ENCODE measurements at regions not wholly inside any gene's neighbourhood (a gene's known extent, or its start where the extent isn't known, plus 50 kb on each side); places are given as distances from the start of the nearest gene placed in this dataset.

DNA sequence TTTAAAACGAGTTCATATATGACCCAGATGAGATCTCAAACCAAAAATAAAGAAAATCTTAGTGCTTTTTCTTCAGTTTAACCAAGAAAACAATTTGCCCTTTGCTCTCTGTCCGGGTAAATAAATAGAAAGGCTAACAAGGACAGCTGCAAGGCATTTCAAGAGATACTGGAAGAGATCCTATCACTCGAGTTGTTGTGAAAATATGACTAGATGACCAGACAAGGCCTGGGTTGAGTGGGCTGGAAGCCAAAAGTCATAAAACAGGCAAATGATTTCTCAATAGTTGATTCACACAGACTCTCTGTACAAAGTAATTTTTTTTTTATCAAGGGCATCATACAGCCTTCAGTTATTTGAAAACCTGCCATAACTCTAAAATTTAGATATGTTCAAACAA, 55.9 kb upstream of the AVPR1A start:
- no peak overlapping the region for H3K27ac ChIP-seq (ENCODE audit: low read depth in 1 of 2, low read length in 2 of 2)
- Mint-ChIP-seq H3K27me3 (no peaks in the 10 kb centered on the region), H3K4me1 (ENCODE audit: low read depth) (no peaks in the 10 kb centered on the region), H3K27ac (no peak overlapping the region), H3K36me3 (ENCODE audit: low read depth) (no peaks in the 10 kb centered on the region), H3K9me3 (peaks cover 2% of the 10 kb centered on the region), H3K4me3 (no peak overlapping the region)
- ChIA-PET CTCF (no interaction called here), POLR2A (no interaction called here)
- ATAC-seq (ENCODE audit: poor library complexity), result no peak
- no peaks in the 10 kb centered on the region for H3K4me1 ChIP-seq (ENCODE audit: insufficient read depth, low read length)
- H3K27me3 ChIP-seq (ENCODE audit: control insufficient read depth in 1 of 2, insufficient read depth in 2 of 2, low read length in 2 of 2), result no peaks in the 10 kb centered on the region
- DNase-seq, result no peak
- H3K9me3 ChIP-seq (ENCODE audit: control insufficient read depth in 1 of 2, insufficient read depth in 1 of 2, low read length in 2 of 2), result no peaks in the 10 kb centered on the region
- intact Hi-C loops (cut with DNase I, micrococcal nuclease), result no loop called here
- H3K36me3 ChIP-seq (ENCODE audit: insufficient read depth, low read length), result no peaks in the 10 kb centered on the region
- TF ChIP-seq, protein P1, sequence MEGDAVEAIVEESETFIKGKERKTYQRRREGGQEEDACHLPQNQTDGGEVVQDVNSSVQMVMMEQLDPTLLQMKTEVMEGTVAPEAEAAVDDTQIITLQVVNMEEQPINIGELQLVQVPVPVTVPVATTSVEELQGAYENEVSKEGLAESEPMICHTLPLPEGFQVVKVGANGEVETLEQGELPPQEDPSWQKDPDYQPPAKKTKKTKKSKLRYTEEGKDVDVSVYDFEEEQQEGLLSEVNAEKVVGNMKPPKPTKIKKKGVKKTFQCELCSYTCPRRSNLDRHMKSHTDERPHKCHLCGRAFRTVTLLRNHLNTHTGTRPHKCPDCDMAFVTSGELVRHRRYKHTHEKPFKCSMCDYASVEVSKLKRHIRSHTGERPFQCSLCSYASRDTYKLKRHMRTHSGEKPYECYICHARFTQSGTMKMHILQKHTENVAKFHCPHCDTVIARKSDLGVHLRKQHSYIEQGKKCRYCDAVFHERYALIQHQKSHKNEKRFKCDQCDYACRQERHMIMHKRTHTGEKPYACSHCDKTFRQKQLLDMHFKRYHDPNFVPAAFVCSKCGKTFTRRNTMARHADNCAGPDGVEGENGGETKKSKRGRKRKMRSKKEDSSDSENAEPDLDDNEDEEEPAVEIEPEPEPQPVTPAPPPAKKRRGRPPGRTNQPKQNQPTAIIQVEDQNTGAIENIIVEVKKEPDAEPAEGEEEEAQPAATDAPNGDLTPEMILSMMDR (IDR thresholded peaks at IDR 0.05), result no peak
- H3K4me3 ChIP-seq (ENCODE audit: low read length), result no peak overlapping the region

DNA sequence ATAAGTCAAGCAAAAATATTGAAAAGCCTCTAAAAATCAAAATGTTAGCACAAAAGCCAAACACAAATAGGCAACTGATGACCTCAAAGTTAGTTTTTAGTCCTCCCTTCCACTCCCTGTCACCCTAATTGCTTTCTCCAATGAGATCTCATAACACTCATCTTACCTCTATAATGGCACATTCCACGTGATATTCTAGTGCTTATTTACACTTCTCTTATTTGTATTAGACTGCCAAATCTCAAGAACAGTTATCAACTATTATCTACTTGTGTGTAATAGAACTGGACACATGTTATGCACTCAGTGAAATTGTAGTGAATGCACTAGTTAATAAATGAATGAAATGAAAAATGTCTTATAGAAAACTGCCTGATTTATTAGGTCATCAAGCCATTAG, 55.5 kb upstream of the AVPR1A start:
- POLR2A ChIA-PET, result no interaction called here
- Mint-ChIP-seq H3K36me3 (ENCODE audit: low read depth) (no peaks in the 10 kb centered on the region), H3K27me3 (no peaks in the 10 kb centered on the region), H3K27ac (no peak overlapping the region), H3K9me3 (peaks cover 2% of the 10 kb centered on the region), H3K4me3 (no peak overlapping the region), H3K4me1 (ENCODE audit: low read depth) (no peaks in the 10 kb centered on the region)
- H3K4me3 ChIP-seq (ENCODE audit: low read length), result no peak overlapping the region
- no peaks in the 10 kb centered on the region for H3K9me3 ChIP-seq (ENCODE audit: control insufficient read depth in 1 of 2, insufficient read depth in 1 of 2, low read length in 2 of 2)
- intact Hi-C loops (cut with DNase I, micrococcal nuclease), result no loop called here
- ATAC-seq (ENCODE audit: poor library complexity), result no peak
- H3K27me3 ChIP-seq (ENCODE audit: control insufficient read depth in 1 of 2, insufficient read depth in 2 of 2, low read length in 2 of 2), result no peaks in the 10 kb centered on the region
- H3K27ac ChIP-seq (ENCODE audit: low read depth in 1 of 2, low read length in 2 of 2), result no peak overlapping the region
- H3K4me1 ChIP-seq (ENCODE audit: insufficient read depth, low read length), result no peaks in the 10 kb centered on the region
- DNase-seq, result no peak
- CTCF ChIA-PET, result no interaction called here
- TF ChIP-seq, protein P1 (IDR thresholded peaks at IDR 0.05), result no peak
- no peaks in the 10 kb centered on the region for H3K36me3 ChIP-seq (ENCODE audit: insufficient read depth, low read length)
